D341Med (cell line): ENCODE measurements at regions not wholly inside any gene's neighbourhood (a gene's known extent, or its start where the extent isn't known, plus 50 kb on each side); places are given as distances from the start of the nearest gene placed in this dataset.

Source experiments
- DNase-seq: peaks from one replicate; pipeline ENCODE4 v3.0.0; 2012; ENCODE audit warnings: low spot score

DNA sequence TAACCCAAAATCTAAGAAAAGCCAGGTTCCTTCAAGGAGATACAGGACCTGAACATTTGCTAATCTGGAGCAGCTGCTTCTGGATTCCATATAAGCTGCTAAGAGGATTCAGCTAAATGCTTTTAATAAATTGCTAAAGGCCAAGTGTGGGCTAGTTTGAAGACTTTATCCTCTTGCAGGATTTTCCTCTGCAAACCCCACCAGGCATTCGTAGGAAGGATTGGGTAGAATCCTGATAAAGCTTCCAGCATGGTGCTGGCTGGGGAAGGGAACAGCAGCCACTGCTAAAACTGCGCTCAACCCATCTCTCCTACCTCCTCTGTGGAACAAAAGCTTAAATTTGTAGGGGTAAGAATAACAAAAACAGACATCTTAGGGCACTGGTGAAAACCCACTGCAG lies 61.3 kb upstream of the TAB3 start:
- DNase-seq, result peak; percentile 60

DNA sequence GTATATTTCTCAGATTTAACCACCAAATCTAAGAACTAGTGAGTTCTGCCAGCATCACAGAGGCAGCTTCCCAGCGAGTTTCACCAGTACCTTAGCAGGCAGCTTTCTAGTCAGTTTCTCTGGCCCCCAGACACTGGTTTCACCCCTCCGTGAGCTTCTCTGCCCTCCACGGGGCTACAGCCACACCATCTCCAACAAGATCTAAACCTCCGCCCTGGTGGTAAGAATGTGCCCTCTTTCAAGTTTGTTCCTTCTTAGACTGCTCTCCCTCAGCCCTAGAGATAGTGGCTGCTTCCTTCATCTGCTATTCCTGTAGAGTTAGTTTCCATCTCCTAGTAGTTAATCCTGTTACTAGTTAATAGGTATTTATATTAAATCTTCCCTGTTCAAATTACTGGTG lies 60.5 kb upstream of the TAB3 start:
- no peak for DNase-seq

DNA sequence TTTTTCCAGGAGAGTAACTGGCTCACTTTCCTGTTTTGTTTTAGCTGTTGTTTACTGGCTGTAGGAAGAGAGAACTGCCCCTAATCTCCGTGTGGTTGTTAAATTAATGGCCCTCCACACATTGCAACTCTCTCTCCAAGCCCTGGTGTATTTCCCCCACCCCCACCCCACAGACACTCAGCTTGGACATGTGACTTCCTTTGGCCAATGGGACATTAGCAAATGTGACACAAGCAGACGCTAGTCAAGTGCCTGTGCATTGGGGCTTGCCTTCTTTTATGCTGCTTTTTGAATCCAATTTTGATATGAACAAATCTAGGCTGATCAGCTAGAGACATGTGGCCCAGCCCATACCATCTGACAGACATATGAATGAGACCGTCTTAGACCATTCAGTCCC lies 59.6 kb upstream of the TAB3 start:
- no peak for DNase-seq

DNA sequence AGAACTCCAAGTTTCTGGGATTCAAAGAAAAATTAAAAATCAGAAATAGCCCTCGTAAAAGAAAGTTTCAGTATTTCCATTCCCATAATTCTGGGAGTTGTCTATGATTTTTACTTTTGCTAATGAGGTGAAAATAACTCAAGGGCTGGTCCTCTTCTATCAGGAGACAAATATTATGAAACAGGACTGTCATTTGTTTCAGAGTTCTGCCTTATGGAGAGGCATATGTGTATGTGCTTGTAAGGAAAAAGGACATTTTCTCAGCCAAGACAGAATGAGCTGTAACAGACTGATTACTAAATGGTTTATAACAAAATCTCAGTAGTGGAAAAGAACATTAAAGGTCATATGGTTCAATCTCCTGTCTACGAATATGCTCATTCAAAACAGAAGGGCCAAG lies 59.0 kb upstream of the TAB3 start:
- no peak for DNase-seq

DNA sequence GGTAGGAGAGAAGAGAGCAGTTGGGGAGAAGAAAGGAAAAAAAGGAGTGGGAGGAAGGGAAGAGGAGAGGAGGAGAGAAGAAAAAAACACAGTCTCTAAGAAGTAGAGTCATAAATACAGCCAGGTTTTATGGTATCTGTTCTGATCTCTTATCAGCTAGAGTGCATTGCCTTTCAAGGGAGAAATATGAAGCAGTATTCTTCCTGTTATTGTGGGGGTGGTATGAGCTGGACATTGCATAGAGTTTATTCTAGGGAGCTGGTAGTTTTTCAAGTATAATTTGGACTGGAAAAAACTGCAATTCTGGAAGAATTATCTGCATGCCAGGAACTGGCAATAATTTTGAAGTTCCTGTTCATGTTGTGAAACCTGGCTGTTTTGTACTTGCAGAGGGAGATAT lies 54.9 kb upstream of the TAB3 start:
- DNase-seq, result no peak

DNA sequence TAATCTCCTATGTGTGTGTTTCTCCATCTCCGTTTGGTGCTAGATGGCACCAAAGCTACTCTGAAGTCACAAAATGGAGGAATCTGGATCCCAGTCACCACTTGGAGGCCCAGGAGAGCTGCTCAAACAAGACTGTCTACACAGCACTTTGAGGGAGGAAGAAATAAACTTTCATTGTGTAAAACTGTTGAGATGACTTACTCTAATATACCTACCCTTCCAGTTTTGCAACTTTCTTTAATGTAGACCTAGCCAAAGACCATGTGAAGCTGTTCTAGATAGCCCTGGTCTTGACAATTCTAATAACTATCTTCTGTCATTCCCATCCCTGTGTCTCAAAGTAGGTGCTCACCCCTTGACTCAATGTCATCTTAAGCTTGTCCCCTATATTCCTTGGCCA lies 52.8 kb upstream of the TAB3 start:
- DNase-seq, result no peak

DNA sequence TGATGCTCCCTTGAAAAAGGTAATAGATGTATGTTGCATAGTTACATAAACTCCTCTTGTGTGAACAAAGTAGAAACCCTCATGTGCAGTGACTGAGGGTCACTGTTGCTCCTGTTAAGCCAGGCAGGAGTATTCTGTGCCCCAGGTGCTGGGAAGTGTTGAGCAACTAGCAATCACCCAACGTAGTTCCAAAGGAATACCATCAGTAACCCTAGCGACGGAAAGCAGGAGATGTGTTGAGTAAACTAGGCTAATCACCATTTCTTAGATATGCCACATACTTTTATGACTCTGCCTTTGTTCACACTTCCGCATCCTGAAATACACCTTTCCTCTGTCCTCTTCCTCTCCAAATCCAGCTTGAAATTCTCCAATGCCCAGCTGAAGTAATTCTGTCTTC lies 50.9 kb upstream of the TAB3 start:
- no peak for DNase-seq
